Neural progenitor cell (in vitro differentiated cells): ENCODE measurements at regions not wholly inside any gene's neighbourhood (a gene's known extent, or its start where the extent isn't known, plus 50 kb on each side); places are given as distances from the start of the nearest gene placed in this dataset.

Source experiments
- DNase-seq: peaks from one replicate; pipeline ENCODE4 v3.0.0-alpha.2; 2016; ENCODE audit warnings: low spot score
- H2AFZ ChIP-seq: fragments of 200-600 bp; sonication (generic); replicated peaks from 2 replicates; pipeline ENCODE4 v1.6.1; 2016; ENCODE audit warnings: antibody characterized with exemption
- H3F3A ChIP-seq: fragments of 200-600 bp; sonication (generic); 2 replicates; pipeline ENCODE4 v1.6.1; 2016; ENCODE audit warnings: antibody characterized with exemption, low read depth
- H3K27ac ChIP-seq: fragments of 200-600 bp; sonication (generic); 2 replicates; pipeline ENCODE4 v1.5.1; 2016; ENCODE audit warnings: mild to moderate bottlenecking
- H3K27me3 ChIP-seq: fragments of 200-600 bp; sonication (generic); 2 replicates; pipeline ENCODE4 v1.6.1; 2016; ENCODE audit warnings: mild to moderate bottlenecking, moderate library complexity
- H3K36me3 ChIP-seq: fragments of 200-600 bp; sonication (generic); 2 replicates; pipeline ENCODE4 v1.5.1; 2016
- H3K4me1 ChIP-seq: fragments of 200-600 bp; sonication (generic); 2 replicates; pipeline ENCODE4 v1.6.1; 2016; ENCODE audit warnings: mixed run types
- H3K4me2 ChIP-seq: fragments of 200-600 bp; sonication (generic); 2 replicates; pipeline ENCODE4 v1.6.1; 2016
- H3K4me3 ChIP-seq: fragments of 200-600 bp; sonication (generic); 2 replicates; pipeline ENCODE4 v1.5.1; 2016
- H3K79me2 ChIP-seq: fragments of 200-600 bp; sonication (generic); 2 replicates; pipeline ENCODE4 v1.6.1; 2016; ENCODE audit warnings: low read depth
- H3K9ac ChIP-seq: fragments of 200-600 bp; sonication (generic); 2 replicates; pipeline ENCODE4 v1.6.1; 2016
- H3K9me3 ChIP-seq: fragments of 200-600 bp; sonication (generic); 2 replicates; pipeline ENCODE4 v1.5.1; 2016; ENCODE audit warnings: low read depth
- H4K20me1 ChIP-seq: fragments of 200-600 bp; sonication (generic); 2 replicates; pipeline ENCODE4 v1.6.1; 2016; ENCODE audit warnings: low read depth
- H3K27ac Mint-ChIP-seq: 3 replicates; pipeline ENCODE4 v1.8.0; 2021; ENCODE audit warnings: mixed read lengths
- H3K27me3 Mint-ChIP-seq: 2 replicates; pipeline ENCODE4 v1.8.0; 2022; ENCODE audit warnings: low read depth, mild to moderate bottlenecking, inconsistent platforms, moderate library complexity, mixed read lengths; ENCODE audit not compliant: insufficient read depth
- H3K36me3 Mint-ChIP-seq: 3 replicates; pipeline ENCODE4 v1.8.0; 2021; ENCODE audit warnings: mixed read lengths
- H3K4me1 Mint-ChIP-seq: 3 replicates; pipeline ENCODE4 v1.8.0; 2021; ENCODE audit warnings: mixed read lengths
- H3K4me3 Mint-ChIP-seq: 3 replicates; pipeline ENCODE4 v1.8.0; 2021; ENCODE audit warnings: mild to moderate bottlenecking, moderate library complexity, mixed read lengths
- H3K9me3 Mint-ChIP-seq: 3 replicates; pipeline ENCODE4 v1.8.0; 2020; ENCODE audit warnings: mixed read lengths
- CTCF ChIP-seq: fragments of 200-600 bp; sonication (generic); IDR thresholded peaks from 2 replicates; pipeline ENCODE4 v1.5.1; 2017; ENCODE audit warnings: antibody characterized with exemption, mild to moderate bottlenecking
- EZH2 ChIP-seq: fragments of 200-600 bp; sonication (generic); IDR thresholded peaks from 2 replicates; pipeline ENCODE4 v1.6.1; 2017; ENCODE audit warnings: antibody characterized with exemption, mild to moderate bottlenecking, moderate library complexity
- EZH2phosphoT487 ChIP-seq: fragments of 200-600 bp; sonication (generic); IDR thresholded peaks from 2 replicates; pipeline ENCODE4 v1.6.1; 2017; ENCODE audit warnings: antibody characterized with exemption

GRCh38 chr12:90410962-90411361, 544.0 kb downstream of the CCER1 start:
- no peak for TF ChIP-seq EZH2phosphoT487
- TF ChIP-seq EZH2 = no peak
- no peak for TF ChIP-seq CTCF
- Mint-ChIP-seq H3K36me3 (no peaks in the 10 kb centered on the region), H3K27ac (no peak overlapping the region), H3K4me1 (no peaks in the 10 kb centered on the region), H3K27me3 (no peaks in the 10 kb centered on the region), H3K9me3 (peaks cover 8% of the 10 kb centered on the region), H3K4me3 (no peak overlapping the region)
- Histone ChIP-seq H3K27ac (no peak overlapping the region), H3K9me3 (no peaks in the 10 kb centered on the region), H3K4me2 (no peak overlapping the region), H3F3A (no peaks in the 10 kb centered on the region), H3K4me3 (no peak overlapping the region), H3K4me1 (peaks cover 3% of the 10 kb centered on the region), H3K9ac (no peak overlapping the region), H4K20me1 (no peaks in the 10 kb centered on the region), H3K79me2 (no peaks in the 10 kb centered on the region), H3K27me3 (no peaks in the 10 kb centered on the region), H3K36me3 (no peaks in the 10 kb centered on the region), H2AFZ (no peak overlapping the region)
- no peak for DNase-seq

DNA sequence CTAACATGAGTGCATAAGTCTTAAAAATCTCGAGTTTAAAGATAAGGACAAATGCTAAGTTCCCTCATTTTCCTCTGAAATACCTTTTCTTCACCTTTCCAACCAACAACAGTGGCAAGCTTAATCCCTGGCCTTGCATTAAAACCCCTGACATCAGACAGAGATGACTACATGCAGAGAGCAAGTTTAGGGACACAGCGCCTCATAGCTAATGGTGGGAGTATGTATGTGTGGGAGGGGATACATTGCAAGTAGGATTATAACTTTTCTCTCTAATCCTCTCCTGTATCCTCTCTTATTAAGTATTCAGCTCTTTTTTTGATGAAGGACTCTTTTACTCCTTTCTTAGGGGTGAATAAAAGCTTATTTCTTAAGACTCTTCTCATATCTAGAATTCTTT, 547.1 kb downstream of the CCER1 start:
- no peak overlapping the region for H3K4me3 ChIP-seq
- no peaks in the 10 kb centered on the region for H3K79me2 ChIP-seq
- H3K4me2 ChIP-seq = no peak overlapping the region
- Mint-ChIP-seq H3K27ac (no peak overlapping the region), H3K36me3 (no peaks in the 10 kb centered on the region), H3K4me3 (no peak overlapping the region), H3K4me1 (no peaks in the 10 kb centered on the region), H3K9me3 (peaks cover 5% of the 10 kb centered on the region), H3K27me3 (no peaks in the 10 kb centered on the region)
- peaks cover 3% of the 10 kb centered on the region for H3K4me1 ChIP-seq
- no peaks in the 10 kb centered on the region for H3F3A ChIP-seq
- no peaks in the 10 kb centered on the region for H3K27me3 ChIP-seq
- TF ChIP-seq CTCF (peak; percentile 29), EZH2phosphoT487 (no peak), EZH2 (no peak)
- no peak overlapping the region for H3K9ac ChIP-seq
- H3K27ac ChIP-seq = no peak overlapping the region
- DNase-seq = peak; percentile 18
- H2AFZ ChIP-seq = no peak overlapping the region
- H3K36me3 ChIP-seq = no peaks in the 10 kb centered on the region
- no peaks in the 10 kb centered on the region for H3K9me3 ChIP-seq
- no peaks in the 10 kb centered on the region for H4K20me1 ChIP-seq

DNA sequence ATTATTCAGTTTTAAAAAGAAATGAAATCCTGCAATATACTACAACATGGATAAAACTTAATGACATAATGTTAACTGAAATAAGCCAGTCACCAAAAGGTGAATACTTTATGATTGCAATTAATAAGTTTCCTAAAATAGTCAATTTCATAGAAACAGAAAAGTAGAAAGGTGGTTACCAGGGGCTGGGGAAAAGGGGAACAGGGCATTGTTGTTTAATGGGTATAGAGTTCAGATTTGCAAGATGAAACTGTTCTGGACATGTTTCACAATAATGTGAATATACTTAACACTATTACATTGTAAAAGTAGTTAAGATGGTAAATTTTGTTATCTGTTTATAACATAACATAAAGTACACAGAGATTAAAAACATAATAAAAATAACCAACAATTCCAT, 550.9 kb downstream of the CCER1 start:
- TF ChIP-seq EZH2 (no peak), CTCF (no peak), EZH2phosphoT487 (no peak)
- no peak overlapping the region for H3K9ac ChIP-seq
- H3K4me1 ChIP-seq = peaks cover 3% of the 10 kb centered on the region
- no peak overlapping the region for H3K4me2 ChIP-seq
- H3K36me3 Mint-ChIP-seq = no peaks in the 10 kb centered on the region
- H3K36me3 ChIP-seq = no peaks in the 10 kb centered on the region
- H3K27me3 Mint-ChIP-seq = no peaks in the 10 kb centered on the region
- no peak overlapping the region for H3K4me3 ChIP-seq
- no peak overlapping the region for H3K4me3 Mint-ChIP-seq
- H4K20me1 ChIP-seq = no peaks in the 10 kb centered on the region
- H3K27ac Mint-ChIP-seq = no peak overlapping the region
- H3K27ac ChIP-seq = no peak overlapping the region
- no peaks in the 10 kb centered on the region for H3K9me3 ChIP-seq
- no peaks in the 10 kb centered on the region for H3K79me2 ChIP-seq
- H3K9me3 Mint-ChIP-seq = peaks cover 1% of the 10 kb centered on the region
- DNase-seq = no peak
- no peaks in the 10 kb centered on the region for H3F3A ChIP-seq
- peaks cover 4% of the 10 kb centered on the region for H3K4me1 Mint-ChIP-seq
- no peaks in the 10 kb centered on the region for H3K27me3 ChIP-seq
- no peak overlapping the region for H2AFZ ChIP-seq

GRCh38 chr12:90401185-90401584, 553.8 kb downstream of the CCER1 start:
- Mint-ChIP-seq H3K9me3 (peaks cover 12% of the 10 kb centered on the region), H3K4me3 (no peak overlapping the region), H3K27ac (no peak overlapping the region), H3K4me1 (peaks cover 13% of the 10 kb centered on the region), H3K36me3 (no peaks in the 10 kb centered on the region), H3K27me3 (no peaks in the 10 kb centered on the region)
- H3K4me2 ChIP-seq = no peak overlapping the region
- TF ChIP-seq CTCF (no peak), EZH2phosphoT487 (no peak), EZH2 (no peak)
- no peak overlapping the region for H2AFZ ChIP-seq
- H3K27me3 ChIP-seq = no peaks in the 10 kb centered on the region
- no peaks in the 10 kb centered on the region for H3K4me1 ChIP-seq
- H4K20me1 ChIP-seq = no peaks in the 10 kb centered on the region
- no peak for DNase-seq
- no peaks in the 10 kb centered on the region for H3K79me2 ChIP-seq
- H3K36me3 ChIP-seq = no peaks in the 10 kb centered on the region
- H3K4me3 ChIP-seq = no peak overlapping the region
- H3K9me3 ChIP-seq = no peaks in the 10 kb centered on the region
- H3K9ac ChIP-seq = no peak overlapping the region
- H3F3A ChIP-seq = no peaks in the 10 kb centered on the region
- no peak overlapping the region for H3K27ac ChIP-seq
